CD4-positive, alpha-beta T cell treated with Interleukin-6 for 4 hours (primary cell): ENCODE measurements at regions not wholly inside any gene's neighbourhood (a gene's known extent, or its start where the extent isn't known, plus 50 kb on each side); places are given as distances from the start of the nearest gene placed in this dataset.

ENCODE experiments used
- DNase-seq: peaks from one replicate; pipeline ENCODE4 v3.0.0-alpha.2; 2020; ENCODE audit warnings: mixed read lengths

- DNase-seq = no peak
Measured at GRCh38 chr3:117417411-117417810, 707.8 kb downstream of the TUSC7 start.

DNA sequence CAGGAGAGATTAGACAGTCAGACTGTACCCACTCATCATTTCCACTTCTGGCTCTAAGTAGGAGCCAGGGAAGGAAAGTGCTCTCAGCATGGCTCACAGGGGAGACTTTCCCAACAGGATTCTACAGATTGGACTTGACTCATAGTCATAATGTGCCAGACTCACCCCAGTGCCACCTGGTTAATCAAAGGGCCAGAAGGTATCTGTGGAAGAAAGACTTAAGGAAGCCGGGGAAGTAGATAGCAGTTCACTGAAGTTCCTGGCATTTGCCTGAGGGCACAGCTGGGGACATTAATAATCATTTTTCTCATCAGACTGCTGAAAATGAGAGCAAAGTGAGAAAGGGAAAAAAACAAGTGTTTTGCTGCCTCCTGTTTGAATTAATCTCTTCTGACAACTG lies 717.5 kb downstream of the TUSC7 start:
- DNase-seq = no peak

DNA sequence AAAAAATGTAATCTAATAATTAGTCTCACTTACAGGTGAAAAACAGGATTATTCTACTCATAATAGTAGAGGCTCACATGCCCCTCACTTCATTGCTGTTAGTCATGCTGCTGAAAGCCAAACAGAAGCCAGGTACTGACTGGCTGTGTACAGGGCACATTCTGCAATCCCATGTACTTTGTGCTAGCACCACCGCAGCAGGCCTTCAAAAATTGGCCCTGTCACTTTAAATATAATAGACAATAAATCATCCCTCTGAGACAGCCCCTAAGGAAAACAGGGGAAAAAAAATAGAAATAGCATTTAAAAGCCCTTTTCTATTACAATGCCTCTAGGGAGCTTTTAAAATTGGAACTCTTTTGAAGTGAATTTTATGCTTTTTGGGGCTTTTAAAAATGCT lies 723.8 kb downstream of the TUSC7 start:
- no peak for DNase-seq

DNA sequence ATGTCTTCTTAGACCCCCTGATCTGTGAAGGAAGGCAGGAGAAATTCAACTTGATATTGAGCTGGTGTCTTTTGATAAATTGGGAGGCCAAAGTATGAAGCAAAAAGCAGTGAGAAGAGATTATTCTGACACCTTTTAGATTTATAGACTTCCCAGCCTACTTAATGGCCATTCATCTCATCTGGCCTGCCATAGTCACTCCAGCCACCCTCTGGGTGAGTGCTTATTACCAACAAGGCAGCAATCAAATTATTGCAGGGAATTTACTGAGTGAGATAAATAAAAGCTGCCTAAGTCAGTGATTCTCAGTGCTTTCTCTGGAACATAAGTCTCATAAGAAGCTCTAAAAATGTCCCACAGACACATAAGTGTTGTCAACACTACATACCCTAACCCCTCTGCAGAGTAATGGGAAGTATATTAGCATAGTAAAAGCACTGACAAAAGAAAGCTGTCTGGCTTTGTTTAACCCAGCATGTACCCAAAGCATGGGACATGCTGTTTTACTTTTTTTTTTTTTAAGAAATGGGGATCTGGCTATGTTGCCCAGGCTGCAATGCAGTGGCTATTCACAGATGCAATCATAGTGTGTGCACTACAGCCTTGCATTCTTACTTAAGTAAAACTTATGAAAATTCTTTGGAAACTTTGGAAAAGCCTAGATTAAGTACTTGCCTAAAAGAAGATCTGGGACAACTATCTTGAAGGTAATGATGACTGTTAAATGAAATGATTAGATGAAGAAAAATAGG lies 725.3 kb downstream of the TUSC7 start:
- no peak for DNase-seq

DNA sequence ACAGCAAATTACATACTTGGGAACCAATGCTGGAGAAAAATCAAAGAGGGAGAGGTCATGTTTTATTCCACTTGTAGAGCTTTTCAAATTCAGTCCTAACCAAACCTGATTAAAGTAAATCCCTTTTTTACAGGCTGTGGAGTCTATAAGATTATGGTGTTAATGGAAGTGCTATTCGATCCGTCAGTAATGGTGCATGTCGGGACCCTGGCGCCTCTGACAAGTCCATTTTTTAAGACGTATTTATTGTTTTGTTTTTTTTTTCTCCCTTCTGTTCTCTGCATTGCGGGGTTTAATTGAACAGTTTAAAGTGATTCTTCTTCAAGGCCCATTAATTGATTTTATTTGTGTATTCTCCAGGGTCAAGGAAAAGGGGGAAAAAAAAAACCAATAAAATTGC lies 725.9 kb downstream of the TUSC7 start:
- no peak for DNase-seq

- no peak for DNase-seq
Measured at GRCh38 chr3:117439812-117440211, 730.2 kb downstream of the TUSC7 start.

DNA sequence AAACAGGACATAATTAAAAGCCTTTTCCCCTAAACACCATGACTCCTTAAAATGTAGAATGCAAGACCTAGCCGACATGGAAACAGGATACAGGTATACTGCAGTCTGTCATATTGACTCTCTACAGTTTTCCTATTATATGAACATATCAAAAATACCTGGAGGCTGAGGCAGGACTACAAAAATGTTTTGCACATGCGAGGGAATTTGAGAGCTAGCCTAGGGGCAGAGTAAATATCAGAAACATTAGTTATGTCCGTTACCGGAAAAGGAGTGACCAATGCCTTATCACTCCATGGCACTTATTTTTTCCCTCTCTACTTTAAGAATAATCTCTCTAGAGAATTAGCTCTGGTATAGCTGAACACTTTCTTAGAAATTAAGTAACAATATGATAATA lies 732.3 kb downstream of the TUSC7 start:
- no peak for DNase-seq

DNA sequence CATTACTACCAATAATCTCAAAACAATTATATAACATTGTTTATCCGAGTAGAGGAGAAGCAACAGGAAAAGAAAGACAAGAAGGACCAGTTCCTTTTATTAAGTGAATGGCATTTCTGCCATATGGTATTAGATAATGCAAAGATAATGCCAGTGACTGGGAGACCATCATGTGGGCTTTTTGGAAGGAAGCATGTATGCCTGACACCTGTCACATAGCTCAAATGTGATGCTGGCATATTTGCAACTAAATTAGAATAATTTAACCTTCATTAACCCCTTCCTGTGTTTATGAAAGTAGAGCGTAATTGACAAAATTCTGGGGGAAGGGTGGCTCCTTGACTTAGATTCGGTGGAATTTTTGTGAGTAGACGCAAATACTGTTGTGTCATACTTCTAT lies 733.0 kb downstream of the TUSC7 start:
- no peak for DNase-seq

DNA sequence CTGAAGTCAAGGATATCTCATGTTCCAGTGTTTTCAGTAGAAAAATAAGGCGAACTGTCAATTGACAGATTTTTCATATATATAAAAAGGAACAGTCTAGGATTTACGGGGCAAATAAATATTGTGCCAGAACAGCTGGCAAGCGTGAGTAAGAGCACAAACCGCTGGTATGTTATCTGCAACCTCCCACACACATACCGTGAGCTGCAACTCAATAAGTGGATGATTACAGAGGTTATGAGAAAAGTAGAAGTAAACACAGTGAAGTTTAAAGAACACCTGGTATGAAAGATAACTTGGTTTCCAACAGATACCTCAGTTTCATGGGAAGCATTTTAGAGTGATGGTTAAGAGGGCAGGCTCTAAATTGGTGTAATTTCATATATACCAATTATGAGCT lies 733.4 kb downstream of the TUSC7 start:
- DNase-seq = no peak

- DNase-seq = no peak
Measured at GRCh38 chr3:117444175-117444574, 734.6 kb downstream of the TUSC7 start.

DNA sequence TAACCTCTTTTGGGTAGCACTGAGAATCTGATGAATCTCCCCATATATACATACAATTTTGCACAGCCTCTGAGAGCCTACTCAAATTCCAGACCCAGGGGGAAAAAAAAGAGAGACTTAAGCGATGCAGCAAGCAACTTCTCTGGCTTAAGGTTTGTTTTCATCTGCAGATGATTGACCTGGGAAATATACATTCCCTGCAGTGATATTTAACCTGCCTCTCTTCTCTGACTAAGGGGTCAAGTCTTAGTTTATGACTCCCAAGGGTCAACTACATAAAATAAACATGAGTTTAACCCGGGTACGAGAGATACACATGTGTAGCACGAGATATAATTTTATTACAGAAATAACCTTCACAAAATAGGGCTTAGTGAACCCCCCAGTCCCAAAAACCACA lies 737.8 kb downstream of the TUSC7 start:
- DNase-seq = no peak

GRCh38 chr3:117450026-117450425 lies 740.4 kb downstream of the TUSC7 start:
- DNase-seq = no peak

DNA sequence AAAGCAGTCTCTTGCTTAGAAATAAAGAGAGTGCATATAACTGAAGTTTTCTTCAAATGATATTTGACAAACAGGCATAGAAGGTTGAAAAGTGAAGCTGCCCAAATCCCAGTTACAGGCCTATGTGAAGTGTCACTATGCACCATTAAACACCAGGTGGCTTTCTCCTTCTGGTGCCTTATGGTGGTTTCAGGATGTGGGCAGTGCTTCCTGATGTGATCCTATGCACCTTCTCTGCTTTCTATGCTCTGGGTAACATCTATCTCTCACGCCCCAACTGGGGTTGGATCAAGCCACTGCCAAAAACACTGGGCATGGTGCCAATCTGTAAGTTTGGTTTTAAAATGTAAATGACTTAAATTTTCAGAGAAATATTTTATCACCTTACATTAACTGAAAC lies 744.7 kb downstream of the TUSC7 start:
- no peak for DNase-seq

DNA sequence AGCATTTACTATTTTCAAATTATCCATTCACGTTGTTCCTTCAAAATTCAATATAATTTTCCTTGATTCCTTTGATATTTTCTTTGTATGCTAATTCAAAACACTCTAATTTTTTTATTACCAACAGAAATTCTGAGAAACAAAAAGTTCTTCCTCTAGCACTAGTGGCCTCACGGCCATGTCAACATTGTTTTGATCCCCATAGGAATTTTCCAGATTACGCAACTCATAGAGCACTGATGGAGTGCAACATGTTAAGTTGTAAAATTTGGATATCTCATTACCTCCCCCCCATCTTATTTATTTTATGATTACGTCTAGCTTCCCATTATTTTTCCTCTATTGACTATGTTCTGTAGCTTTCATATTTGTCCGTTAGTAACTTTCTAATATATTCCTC lies 745.3 kb downstream of the TUSC7 start:
- DNase-seq = no peak

DNA sequence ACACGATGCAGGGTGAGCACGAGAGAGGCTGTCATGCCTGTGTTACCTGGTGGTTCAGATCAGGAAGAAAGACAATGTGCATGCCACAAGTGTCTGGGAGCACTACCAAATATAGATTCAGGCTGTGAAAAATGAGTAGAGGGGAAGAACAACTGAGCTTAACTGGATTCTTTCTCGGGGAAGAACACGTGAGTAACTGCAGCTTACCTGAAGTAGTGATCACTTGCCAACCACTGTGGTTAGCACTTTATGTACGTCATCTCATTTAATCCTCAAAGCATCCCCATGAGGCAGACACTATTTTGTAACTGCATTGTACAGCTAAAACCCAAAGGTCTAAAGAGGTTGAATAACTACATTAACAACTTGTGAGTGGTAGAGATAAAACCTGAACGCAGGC lies 746.2 kb downstream of the TUSC7 start:
- DNase-seq = no peak

- no peak for DNase-seq
Measured at GRCh38 chr3:117463276-117464115, 753.9 kb downstream of the TUSC7 start.

DNA sequence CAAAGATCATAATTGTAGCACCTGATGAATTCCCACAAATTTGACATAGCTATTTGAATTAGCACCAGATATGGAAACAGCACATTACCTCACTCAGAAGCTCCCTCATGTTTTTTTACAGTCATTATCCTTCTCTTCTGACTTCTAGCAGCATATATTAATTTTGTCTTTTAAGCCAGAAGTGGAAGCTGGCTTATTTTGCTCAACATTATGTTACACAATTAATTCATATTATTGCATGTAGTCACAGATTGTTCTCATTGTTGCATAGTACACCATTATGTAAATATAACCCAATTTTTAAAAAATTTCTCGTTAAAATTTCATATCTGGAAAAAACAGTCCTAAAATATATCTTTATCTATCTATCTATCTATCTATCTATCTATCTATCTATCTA lies 762.3 kb downstream of the TUSC7 start:
- no peak for DNase-seq

- no peak for DNase-seq
Measured at GRCh38 chr3:117473981-117474538, 764.5 kb downstream of the TUSC7 start.

DNA sequence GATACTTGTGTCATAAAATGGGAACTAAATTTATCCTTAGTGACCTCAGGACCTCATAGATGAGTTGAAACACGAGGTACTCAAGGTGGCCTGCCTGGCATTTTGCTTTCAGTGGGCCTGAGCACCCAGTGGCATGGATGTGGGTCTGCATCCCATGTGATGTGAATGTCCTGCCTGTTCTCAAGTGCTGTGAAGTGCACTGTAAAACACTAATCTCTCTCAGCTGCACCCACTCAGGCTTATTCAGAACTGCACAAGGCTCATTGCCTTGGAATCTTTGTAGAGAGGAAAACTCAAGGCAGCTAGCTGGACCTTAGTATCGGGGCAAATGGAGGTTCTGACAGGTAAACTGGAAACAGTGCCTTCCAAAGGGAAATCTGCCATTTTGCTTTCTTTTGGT lies 767.0 kb downstream of the TUSC7 start:
- DNase-seq = no peak

GRCh38 chr3:117477214-117477755 lies 767.7 kb downstream of the TUSC7 start:
- no peak for DNase-seq

DNA sequence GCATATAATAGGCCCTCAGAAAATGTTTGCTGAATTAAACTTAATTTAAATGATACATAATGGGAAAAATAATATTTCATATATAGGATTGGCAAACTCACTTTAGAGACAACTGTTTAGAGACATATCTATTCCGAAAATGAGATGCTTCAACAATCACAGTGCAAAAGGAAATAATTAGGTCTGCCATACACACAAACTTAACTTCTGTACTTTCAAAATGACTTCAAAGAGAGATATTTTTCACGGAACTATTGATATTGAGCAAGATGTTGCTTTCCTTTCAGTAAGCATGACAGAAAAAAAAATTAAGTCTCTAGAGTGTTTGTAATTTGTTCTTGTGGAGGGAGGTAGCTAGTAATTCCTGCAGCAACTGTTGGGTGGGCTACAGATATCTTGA lies 769.5 kb downstream of the TUSC7 start:
- no peak for DNase-seq

DNA sequence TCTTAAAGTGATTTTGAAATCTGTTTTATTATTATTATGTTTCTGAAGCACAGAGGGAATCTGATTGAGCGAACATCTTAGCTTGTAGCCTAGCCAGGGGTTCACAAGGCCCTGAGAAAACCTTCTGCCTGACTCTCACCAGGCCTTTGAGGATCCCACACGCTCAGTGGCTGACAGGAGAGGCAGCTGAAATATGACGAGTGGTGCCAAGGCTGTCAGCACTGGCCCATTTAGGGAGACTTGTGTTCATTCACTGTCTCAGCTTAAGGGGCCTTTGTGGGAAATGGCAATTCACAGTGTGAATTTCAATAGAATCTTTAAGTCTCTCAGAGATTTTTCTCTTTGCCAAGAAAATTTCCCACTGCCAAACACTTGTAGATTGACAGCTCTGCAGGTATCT lies 770.9 kb downstream of the TUSC7 start:
- no peak for DNase-seq

DNA sequence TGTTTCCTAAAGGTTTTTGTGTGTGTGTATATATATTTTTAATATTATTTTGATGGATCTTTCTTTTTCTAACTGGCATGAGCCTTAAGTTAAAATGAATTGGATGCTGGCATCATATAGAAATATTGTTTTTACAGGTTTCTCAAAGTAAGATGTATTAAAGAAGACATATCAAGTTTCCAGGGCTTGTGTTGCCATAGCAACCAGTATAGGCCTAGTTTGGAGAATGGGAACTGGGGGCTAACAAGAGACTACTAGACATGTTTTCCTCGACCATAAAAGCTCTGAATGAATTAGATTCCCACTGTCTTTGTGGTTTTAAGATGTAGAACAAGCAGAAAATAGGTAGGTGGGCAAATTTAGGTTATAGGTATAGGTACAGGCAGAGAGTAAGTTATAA lies 771.4 kb downstream of the TUSC7 start:
- DNase-seq = no peak

GRCh38 chr3:117483839-117484238 lies 774.3 kb downstream of the TUSC7 start:
- DNase-seq = no peak
